NCI-H2081 (cell line): ENCODE measurements at regions not wholly inside any gene's neighbourhood (a gene's known extent, or its start where the extent isn't known, plus 50 kb on each side); places are given as distances from the start of the nearest gene placed in this dataset.

Experiments
- DNase-seq, 2 experiments: peaks; one replicate each; lab custom pipeline; 2025; lab: John Stamatoyannopoulos, UW

DNA sequence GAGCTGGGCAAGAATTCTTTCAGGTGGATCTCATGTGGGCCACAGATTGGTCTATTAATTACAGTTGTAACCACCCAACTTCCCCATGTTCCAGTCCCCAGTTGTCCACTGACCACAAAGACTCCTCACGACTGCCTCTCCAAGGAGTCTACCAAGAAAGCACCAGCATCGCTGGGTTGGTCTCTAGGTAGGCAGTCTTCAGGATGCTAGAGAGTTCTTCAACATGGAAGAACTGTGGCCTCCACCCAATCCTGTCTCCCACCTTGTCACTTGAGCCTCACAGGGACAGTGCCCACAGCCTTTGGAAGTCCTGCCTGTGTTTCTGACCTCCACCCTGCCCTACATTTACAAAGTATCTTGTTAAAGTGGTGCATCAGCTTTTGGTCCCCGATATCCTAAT, 184.7 kb upstream of the FN1 start:
- no peak for DNase-seq

DNA sequence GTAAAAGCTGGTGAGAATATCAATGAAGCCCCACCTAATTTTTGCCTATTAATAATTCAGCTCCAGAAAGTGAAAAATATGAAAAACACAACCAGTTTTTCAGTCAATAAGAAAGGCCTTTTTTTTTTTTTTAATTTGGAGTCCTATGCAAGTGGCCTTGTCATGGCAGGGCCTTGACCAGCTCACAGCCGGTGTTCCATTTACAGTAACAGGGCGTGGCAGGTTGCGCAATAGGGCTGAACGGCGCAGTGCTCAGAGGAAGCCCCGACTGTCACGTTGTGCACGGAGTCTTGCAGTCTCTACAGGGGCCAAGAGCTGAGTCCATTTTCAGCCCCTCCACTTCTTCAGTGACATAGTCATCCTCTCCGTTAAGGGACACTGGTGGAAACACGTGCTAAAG, 184.1 kb upstream of the FN1 start:
- no peak for DNase-seq

DNA sequence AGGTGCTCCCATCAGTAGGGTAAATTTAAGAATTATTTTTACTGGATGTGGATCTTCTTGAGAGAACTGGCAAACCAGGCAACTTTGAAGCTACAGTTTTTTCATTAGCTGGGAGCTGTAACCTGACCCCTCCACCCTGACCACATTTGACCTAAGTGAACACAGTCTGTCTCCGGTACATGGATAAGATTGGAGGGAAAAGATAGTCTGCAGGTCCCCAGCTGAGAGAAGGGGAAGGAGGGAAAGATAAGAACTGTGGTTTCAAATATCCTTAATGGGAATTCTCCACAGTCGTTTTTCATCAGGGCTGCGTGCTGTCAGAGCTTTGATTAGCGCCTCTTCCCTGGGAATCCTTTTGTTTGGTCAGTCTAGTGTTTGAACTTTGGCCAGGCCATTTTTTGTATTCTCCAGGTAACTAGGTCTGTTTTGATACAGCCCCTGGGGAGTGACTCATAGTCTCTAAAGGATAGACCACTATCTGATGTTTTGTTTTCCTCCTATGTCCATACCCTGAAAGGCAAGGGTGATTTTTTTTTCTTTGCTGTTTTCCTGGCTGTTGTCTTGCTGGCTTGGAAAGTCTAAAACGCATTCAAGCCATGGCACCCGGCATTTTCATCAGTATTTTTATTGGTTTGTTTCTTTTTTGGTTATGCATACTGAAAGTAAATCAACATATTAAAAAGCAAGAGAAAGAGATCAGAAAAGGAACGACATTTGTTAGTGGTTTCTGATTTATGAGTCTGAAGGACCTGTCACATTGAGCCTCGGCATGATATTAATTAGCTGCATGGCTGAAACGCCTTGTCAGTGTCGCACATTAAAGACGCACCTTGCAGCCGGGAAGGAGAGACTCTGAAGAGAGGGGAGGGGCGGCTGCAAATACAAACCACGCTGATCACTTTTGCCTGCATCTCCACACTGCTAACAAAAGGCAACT, 183.4 kb upstream of the FN1 start:
- DNase-seq, result peak; percentile 15 to 29

DNA sequence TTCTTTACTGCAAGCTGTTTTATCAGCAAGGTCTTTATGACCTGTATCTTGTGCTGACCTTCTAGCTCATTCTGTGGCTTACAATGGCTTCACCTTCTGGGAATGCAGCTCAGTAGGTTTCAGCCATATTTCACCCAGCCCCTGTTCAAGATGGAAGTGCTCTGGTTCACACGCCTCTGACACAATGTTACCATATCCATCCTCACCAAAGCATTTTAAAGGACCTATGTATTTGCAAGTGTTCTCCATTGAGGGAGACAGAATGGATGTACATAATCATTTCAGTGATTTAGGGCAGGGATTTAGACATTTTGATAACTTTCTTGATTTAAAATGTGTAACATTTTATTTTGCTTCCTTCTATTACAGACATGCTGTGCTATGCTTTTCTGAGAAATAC, 182.3 kb upstream of the FN1 start:
- DNase-seq, result no peak

DNA sequence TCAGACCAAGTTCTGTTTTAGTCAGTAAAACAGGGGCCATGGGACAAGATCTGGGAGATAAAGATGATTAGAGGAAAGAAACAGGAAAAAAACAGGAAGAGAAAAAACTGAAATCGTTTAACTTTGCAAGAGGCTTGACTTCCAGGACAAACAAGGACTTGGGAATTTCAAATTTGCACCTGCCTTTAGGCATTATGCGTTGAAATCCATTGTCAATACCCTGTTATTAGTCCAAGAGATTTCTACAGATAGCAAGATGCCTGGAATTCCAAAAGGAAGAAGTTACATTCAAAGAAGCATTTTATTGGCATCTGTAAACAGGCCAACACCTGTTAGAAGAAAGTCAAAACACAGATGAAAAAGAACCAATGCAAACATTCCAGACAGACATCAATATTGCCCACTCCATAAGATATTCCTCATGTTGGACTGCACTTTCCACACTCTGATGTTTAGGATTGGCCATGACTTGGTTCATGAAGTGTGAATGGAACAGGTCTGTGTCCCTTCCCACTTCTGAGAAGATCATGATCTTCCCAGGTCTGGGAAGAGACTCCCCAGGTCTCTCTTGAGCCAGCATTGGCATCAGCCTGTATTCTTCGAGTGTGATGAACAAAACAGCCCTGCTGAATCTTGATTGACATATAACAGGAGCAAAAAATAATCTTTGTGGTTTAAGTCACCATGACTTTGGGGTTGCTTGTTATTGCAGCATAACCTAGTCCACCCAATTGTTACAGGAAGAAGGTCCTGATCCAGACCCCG, 181.4 kb upstream of the FN1 start:
- no peak for DNase-seq

DNA sequence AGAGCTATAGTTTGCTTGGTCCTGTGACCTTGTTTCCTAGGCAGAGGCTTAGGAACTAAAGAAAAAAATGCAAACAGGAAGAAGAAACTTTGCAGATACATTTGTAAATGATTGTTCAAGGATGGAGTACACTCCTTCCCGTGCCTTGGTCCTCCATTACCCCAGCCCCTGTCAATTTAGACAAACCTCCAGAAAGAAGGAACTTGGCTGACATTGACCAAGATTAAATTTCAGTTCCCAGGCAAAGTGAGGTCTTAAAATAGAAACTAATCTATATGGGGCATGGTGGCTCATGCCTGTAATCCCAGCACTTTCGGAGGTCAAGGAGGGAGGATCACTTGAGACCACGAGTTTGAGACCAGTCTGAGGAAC, 179.9 kb upstream of the FN1 start:
- DNase-seq, result no peak

DNA sequence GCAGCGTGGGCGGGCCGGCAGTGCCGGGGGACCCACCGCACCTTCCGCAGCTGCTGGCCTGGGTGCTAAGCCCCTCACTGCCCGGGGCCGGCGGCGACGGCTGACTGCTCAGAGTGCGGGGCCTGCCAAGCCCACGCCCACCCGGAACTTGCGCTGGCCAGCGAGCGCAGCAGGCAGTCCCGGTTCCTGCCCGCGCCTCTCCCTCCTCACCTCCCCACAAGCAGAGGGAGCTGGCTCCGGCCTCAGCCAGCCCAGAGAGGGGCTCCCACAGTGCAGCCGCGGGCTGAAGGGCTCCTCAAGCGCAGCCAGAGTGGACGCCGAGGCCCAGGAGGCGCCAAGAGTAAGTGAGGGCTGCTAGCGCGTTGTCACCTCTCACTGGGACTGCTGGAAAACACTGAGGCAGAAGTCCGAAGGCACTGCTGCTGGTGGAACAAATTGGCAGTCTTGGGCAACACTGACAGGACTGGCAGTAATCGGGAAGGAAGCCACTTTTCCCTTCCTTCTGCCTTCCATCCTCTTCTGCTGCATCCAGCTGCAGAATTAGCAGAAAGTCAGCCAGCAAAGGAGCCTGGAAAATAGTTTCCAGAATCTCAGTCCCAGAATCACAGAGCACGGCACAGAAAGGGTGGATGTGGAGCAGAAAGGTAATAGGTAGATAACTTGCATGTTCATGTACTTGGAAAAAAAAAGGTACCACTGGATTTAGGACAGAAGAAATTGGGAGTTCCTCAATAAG, 179.4 kb upstream of the FN1 start:
- DNase-seq, result no peak

DNA sequence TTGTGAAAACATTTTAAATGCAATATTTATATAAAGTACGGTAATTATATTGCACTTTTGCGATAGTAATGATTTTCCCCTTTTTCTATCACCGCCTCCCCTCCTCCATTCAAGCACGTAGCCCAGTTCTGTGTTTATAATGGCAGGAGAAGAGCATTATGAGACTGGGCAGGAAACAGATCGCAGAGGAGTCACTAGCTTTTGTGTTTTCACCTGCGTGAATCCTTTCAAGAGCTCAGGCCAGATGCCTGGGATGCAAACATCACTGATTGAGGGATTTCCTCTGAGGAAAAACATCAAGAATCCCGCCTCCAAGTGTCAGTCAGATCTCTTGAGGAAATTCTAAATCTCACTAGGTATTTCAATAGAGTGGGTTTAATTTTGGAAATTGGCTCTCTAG, 178.4 kb upstream of the FN1 start:
- DNase-seq, result peak in 1 of 2 experiments; percentile 49

DNA sequence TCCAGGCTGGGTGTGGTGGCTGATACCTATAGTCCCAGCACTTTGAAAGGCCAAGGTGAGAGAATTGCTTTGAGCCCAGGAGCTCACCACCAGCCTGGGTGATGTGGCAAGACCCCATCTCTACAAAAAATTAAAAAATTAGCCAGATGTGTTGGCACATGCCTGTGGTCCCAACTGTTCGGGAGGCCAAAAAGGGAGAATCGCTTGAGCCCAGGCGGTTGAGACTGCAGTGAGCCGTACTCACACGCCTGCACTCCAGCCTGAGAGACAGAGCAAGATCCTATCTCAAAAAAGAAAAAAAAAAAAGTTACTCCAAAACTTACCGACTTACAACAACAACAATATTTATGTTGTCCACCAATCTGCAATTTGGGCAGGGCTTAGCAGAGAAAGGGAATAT, 178.0 kb upstream of the FN1 start:
- no peak for DNase-seq

DNA sequence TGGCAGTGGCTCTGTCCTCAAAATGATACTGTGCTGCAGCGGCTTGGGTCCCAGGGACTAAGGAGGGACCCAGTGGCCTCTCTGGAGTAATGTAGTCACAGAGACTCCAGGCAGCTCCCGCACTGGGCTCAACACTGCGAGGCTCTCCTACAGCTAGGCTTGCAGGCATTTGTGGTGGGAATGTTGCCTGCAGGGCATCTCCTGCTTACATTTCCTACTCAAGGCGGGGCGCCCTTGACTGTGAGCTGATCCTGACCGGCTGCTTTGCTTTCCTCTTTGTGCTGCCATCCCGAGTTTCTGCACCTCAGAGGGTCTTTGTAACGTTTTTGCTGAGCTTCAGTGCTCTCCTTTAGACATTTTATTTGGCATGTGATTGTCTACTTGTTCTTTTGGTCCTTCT, 177.4 kb upstream of the FN1 start:
- DNase-seq, result no peak

DNA sequence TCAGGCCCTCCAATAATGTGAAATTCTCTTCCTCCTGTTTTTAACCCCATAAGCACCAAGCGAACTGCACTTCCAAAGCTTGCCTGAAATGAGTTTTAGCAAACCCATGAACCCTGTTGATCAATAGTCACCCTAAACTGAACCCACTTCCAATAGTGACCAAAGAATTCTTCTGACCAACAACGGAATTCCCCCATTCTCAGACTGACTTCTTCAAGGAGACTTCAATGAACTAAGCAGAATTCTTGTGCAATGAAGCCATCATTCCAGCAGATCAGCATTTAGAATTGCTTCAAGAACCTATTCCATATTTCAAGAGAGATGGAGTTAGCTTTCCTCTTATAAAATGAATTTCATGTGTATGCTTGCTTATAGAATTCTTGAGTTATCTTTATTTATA, 176.9 kb upstream of the FN1 start:
- no peak for DNase-seq

DNA sequence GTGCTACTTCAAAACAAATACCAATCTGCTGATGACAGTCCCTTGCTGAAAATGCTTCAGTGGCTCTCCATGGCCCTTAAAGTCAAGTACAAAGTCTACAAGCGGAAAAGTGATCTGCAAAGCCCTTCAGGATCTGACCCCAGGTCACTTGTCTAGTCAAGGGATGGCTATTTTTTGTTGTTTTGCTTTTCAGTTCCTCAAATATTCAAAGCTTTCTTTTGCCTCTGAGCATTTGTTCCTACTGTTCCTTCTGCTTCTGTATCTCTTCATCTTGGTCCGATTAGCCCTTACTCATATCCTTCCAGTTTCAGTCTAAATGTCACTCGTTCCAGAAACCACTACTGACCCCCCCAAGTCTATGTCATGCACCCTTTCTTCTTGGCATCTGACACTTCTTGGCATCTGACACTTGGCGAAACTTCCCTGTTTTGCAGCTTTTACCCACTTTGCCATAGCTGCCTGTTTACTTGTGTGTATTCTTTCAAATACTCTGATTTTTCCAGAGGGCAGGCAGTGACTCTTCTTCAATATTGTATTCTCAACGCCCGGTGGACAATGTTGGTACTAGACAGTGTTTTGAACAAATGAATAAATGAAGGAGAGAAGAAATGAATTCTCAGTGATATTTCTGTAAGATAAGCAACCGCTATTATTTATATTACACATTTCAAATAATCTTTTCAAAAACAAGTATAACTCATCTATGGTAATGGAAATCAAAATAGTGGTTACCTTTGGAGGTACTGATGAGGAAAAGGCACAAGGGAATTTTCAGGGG, 175.9 kb upstream of the FN1 start:
- no peak for DNase-seq

DNA sequence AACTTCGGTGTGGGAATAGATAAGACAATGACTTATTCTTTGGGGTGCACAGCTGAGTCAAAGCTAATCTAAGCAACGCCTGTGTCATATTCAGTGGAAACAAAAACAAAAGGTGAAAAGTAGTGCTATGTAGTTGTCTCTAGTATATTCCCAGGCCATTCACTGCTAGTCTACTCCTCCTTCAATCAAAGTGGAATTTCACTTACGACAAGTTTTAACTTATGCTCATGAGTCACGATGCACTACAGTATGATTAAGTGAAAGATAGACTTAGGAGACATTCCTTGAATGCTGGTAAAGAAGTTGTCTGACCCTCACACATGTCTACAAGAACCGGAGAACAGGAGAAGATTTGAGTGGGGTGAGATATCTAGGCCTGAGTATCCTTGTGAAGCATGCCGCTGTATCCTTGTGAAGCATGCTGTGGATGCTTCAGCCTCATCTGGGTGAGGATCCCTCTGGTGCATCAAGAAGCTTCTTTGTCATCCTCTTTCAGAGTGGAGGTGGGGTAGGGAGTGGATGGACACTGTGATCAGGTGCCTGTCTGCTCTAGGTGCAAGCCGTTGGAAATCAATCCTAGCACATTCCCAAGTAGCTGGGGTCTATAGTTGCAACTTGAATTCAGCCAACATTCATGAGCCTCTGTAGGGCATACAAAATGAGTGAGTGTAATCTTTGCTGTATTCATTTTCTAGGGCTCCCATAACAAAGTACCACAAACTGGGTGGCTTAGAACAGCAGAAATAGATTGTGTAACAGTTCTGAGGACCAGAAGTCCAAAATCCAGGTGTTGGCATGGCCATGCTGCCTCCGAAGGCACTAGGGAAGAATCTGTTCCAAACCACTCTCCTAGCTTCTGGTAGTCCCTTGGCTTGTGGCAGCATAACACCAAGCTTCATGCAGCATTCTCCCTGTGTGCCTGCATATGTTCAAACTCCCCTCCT, 173.5 kb upstream of the FN1 start:
- DNase-seq, result no peak

DNA sequence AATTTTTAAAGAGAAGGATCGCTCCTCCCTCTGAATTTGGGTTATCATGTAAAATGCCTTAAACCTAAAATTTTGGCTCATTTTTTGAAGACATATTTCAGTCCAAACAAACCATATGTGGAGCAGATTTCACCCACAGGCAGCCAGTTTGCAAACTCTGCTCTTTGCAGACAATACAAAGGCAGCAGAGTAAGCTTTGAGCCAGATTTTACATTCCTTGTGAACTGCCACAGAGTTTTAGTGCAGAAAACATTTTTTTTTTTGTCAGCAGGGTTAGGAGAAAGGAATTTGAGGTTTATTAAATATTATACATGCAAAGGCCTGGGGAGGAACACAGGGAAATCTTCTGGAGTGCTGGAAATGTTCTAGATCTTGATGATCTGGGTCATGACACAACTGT, 171.9 kb upstream of the FN1 start:
- DNase-seq, result no peak

DNA sequence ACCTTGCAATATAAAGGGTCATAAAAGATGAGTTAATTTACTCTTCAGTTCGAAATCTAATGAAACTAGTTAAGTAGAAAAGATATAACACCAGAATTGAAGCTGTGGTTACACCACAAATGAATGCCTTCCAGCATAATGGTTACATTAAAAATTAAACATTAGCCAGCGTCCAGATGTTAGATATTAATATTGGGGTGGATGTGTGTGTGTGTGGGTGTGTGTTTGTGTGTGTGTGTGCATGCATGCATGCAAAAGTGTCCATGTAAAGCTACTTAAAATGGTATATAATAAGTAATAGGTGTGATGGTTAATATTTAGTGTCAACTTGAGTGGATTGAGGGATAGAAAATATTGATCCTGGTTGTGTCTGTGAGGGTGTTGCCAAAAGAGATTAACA, 170.4 kb upstream of the FN1 start:
- DNase-seq, result no peak

DNA sequence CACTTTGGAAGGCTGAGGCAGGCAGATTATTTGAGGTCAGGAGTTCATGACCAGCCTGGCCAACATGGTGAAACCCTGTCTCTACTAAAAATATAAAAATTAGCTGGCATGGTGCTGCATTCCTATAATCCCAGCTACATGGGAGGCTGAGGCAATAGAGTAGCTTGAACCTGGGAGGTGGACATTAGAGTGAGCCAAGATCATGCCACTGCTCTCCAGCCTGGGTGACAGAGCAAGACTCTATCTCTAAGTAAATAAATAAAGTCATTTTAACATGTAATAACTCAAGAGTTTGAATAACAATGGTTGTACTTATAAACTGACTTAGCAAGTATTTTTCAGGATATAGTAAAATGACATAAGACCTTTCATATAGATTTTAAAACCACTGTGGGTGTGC, 169.3 kb upstream of the FN1 start:
- no peak for DNase-seq

DNA sequence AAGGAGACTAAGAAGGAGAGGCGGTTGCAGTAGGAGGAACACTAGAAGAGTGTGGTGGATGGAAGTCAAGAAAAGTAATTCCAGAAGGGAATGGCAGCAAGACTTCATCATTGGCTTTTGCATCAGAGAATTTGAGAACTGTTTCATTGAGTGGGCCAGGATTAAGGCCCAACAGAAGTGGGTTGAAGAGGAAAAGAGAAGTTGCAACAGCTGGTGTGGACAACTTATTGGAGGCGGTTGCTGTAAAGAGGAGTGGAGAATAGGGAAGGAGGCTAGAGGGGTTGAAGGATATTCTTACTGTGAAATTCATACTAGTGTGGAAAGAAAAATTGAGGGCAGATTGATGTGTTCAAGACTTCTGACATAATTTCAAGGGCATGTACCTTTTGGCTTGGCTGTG, 168.7 kb upstream of the FN1 start:
- DNase-seq, result no peak

DNA sequence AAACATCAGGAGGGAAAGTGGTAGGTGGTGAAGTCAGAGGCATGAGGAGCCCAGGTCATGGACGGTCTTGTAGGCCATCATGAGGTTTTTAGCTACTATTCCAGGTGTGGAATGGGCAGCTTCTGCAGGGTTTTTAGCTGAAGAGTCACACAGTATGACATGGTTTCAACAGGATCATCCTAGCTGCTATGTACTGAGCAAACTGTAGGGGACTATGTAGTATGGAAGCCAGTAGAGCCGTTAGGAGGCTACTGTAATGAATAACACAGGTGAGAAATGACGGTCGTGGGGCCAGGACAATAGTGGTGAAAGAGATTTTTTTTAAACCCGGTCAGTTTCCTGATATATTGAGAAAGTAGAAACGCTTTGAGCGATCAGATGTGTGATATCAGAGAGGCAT, 167.6 kb upstream of the FN1 start:
- DNase-seq, result no peak

DNA sequence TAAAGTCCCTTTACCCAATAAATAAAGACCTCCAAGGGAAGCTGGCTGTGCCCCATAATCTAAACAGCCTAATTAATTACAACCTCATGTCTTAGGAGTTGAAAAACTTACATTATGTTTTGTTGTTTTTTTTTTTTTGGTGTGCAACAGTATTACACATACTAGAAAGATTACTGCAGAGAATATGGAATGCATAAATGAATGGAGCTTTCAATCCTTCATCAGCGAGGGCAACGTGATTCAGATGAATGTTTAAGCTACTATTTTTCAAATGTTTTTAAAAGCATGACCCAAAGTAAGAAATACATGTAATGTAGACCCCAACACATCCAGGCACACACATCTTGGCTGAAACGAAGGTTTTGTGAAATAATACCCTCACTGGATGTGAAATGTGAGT, 167.1 kb upstream of the FN1 start:
- DNase-seq, result no peak

DNA sequence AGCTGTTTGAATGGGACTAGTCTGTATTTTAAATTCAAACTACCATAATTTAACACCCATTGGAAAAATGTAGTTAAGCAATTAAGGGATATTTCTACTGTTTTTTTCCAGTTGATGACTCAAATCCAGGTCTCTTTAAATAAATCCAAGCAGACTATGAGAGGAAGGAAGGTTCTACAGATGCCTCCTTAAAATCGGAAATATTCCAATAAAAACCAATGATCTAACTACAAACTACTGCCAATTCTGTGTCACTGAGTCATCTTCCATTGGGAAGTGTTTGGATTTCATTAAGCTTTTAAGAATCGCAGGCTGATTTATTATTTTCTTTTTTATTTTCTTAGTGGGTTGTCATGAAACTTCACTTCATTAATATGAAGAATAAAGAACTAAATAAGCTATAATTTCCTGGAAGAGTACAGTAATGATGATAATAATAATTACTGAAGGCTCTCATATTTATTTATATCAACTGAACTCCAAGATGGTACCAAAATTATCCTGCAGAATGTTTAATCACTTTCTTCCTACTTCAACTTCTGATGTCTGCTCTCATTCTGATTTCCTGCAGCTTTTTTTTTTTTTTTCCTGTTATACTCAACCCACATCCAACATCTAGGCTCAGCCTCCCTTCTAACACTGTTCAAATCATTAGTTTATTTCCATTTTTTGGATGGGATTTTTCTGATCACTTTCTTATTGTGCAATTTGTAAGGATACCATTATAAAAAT, 166.3 kb upstream of the FN1 start:
- DNase-seq, result no peak
